Osteocyte (in vitro differentiated cells): ENCODE measurements at regions not wholly inside any gene's neighbourhood (a gene's known extent, or its start where the extent isn't known, plus 50 kb on each side); places are given as distances from the start of the nearest gene placed in this dataset.

ENCODE experiments used
- DNase-seq: peaks from one replicate; pipeline ENCODE4 v3.0.0; 2021; ENCODE audit warnings: mixed read lengths; ENCODE audit not compliant: unreplicated experiment; ENCODE audit errors: extremely low spot score
- H3K27ac Mint-ChIP-seq: one replicate; pipeline ENCODE4 v1.8.0; 2021; ENCODE audit warnings: mild to moderate bottlenecking, mixed read lengths; ENCODE audit not compliant: unreplicated experiment
- H3K27me3 Mint-ChIP-seq: one replicate; pipeline ENCODE4 v1.8.0; 2021; ENCODE audit warnings: mixed read lengths; ENCODE audit not compliant: unreplicated experiment
- H3K36me3 Mint-ChIP-seq: one replicate; pipeline ENCODE4 v1.8.0; 2021; ENCODE audit warnings: mixed read lengths; ENCODE audit not compliant: unreplicated experiment
- H3K4me1 Mint-ChIP-seq: one replicate; pipeline ENCODE4 v1.8.0; 2021; ENCODE audit warnings: mixed read lengths; ENCODE audit not compliant: unreplicated experiment
- H3K4me3 Mint-ChIP-seq: one replicate; pipeline ENCODE4 v1.8.0; 2021; ENCODE audit warnings: mild to moderate bottlenecking, moderate library complexity, mixed read lengths; ENCODE audit not compliant: unreplicated experiment
- H3K9me3 Mint-ChIP-seq: one replicate; pipeline ENCODE4 v1.8.0; 2021; ENCODE audit warnings: mixed read lengths; ENCODE audit not compliant: unreplicated experiment
- TF ChIP-seq, protein P1 (sequence below): fragments of 200-600 bp; sonication (generic); IDR thresholded peaks from 2 replicates; pipeline ENCODE4 v1.5.0; 2021; ENCODE audit warnings: antibody characterized with exemption, mild to moderate bottlenecking, moderate library complexity

DNA sequence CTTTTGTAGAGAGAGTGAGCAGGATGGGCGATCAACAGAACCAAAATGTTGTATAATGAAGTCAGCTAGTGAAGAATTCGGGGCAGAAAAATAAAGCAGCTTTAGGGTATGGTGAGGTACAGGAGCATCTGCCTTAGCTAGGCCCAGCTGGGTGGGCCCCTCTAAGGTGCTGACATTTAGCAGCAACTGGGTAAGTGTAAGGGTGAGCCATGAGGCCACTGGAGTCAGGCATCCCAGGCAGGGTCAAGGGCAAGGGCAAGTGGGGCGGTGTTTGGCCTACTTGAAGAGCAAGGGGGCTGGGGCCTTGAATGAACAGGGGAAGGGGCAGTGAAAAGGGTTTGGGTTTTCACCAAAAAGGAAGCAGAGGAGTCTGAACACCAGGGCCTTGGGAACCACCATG lies 583.6 kb downstream of the BCL11B start:
- no peaks in the 10 kb centered on the region for H3K27me3 Mint-ChIP-seq
- TF ChIP-seq, protein P1, sequence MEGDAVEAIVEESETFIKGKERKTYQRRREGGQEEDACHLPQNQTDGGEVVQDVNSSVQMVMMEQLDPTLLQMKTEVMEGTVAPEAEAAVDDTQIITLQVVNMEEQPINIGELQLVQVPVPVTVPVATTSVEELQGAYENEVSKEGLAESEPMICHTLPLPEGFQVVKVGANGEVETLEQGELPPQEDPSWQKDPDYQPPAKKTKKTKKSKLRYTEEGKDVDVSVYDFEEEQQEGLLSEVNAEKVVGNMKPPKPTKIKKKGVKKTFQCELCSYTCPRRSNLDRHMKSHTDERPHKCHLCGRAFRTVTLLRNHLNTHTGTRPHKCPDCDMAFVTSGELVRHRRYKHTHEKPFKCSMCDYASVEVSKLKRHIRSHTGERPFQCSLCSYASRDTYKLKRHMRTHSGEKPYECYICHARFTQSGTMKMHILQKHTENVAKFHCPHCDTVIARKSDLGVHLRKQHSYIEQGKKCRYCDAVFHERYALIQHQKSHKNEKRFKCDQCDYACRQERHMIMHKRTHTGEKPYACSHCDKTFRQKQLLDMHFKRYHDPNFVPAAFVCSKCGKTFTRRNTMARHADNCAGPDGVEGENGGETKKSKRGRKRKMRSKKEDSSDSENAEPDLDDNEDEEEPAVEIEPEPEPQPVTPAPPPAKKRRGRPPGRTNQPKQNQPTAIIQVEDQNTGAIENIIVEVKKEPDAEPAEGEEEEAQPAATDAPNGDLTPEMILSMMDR: no peak

DNA sequence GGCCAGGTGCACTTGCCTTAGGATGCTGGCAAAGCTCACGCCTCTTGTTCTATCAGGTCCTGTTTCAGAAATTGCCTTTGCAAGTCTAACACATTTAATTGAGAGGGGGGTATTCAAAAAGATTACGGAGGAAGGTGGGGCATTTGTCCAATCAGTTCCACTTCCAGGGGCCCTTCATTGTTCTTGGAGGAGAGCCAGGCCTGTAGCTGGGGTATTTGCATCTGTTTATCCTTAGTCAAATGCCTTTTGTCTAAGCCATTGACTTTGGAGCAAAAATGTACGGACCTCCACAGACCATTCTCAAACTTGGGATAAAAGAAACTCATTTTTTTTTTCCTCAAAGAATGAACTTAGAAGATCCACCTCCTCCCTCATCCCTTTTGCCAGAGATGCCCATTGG lies 582.0 kb downstream of the BCL11B start:
- Mint-ChIP-seq H3K4me3 (no peak overlapping the region), H3K36me3 (no peaks in the 10 kb centered on the region)

More for the DNA sequence above, 583.6 kb downstream of the BCL11B start:
- Mint-ChIP-seq H3K9me3 (peaks cover 24% of the 10 kb centered on the region), H3K4me1 (no peaks in the 10 kb centered on the region), H3K4me3 (no peak overlapping the region), H3K27ac (no peak overlapping the region), H3K36me3 (no peaks in the 10 kb centered on the region)
- no peak for DNase-seq

DNA sequence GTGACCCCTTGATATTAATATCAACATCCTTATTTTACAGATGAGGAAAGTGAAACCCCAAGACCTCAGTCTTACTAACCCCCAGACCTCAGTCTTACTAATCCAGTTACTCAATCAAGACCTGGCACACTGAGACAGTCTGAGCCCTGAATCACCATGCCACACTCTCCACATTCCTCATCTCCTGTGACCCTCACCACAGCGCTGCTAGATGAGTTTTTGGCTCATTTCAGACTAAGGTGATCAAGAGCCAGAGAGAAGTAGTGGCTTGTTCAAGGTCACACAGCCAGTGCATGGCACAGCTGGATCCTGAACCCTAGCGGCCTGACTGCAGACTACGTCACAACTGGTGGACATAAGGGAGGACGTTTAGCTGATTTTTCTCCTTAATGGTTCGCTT lies 579.2 kb downstream of the BCL11B start:
- Mint-ChIP-seq H3K27me3 (no peaks in the 10 kb centered on the region), H3K4me3 (no peak overlapping the region), H3K27ac (no peak overlapping the region), H3K9me3 (peaks cover 21% of the 10 kb centered on the region), H3K4me1 (no peaks in the 10 kb centered on the region), H3K36me3 (no peaks in the 10 kb centered on the region)
- no peak for DNase-seq
- TF ChIP-seq, protein P1: no peak

More for the DNA sequence above, 582.0 kb downstream of the BCL11B start:
- H3K4me1 Mint-ChIP-seq: no peaks in the 10 kb centered on the region
- peaks cover 23% of the 10 kb centered on the region for H3K9me3 Mint-ChIP-seq
- no peak for DNase-seq
- TF ChIP-seq, protein P1: no peak
- no peak overlapping the region for H3K27ac Mint-ChIP-seq
- H3K27me3 Mint-ChIP-seq: no peaks in the 10 kb centered on the region

DNA sequence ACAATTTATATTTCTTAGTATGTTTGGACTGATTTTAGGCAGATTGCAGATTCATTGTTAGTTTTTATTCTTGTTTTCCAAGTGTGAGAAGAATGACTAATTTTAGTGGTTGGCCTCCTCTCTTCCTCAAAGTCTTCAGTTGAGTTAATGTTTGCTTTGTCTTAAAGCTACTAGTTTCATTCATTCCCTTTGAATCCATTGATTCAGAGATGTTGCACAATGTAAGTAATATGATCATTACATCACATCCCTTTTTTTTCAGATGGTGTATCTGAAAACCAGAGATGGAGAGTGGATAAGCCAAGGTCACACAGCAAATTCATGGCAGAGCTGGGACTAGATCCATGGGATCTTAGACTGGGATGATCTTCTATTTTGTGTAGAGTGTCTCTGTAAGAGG lies 577.5 kb downstream of the BCL11B start:
- DNase-seq: no peak
- Mint-ChIP-seq H3K27ac (no peak overlapping the region), H3K36me3 (no peaks in the 10 kb centered on the region), H3K9me3 (peaks cover 14% of the 10 kb centered on the region), H3K27me3 (no peaks in the 10 kb centered on the region), H3K4me3 (no peak overlapping the region), H3K4me1 (no peaks in the 10 kb centered on the region)
- TF ChIP-seq, protein P1: no peak

DNA sequence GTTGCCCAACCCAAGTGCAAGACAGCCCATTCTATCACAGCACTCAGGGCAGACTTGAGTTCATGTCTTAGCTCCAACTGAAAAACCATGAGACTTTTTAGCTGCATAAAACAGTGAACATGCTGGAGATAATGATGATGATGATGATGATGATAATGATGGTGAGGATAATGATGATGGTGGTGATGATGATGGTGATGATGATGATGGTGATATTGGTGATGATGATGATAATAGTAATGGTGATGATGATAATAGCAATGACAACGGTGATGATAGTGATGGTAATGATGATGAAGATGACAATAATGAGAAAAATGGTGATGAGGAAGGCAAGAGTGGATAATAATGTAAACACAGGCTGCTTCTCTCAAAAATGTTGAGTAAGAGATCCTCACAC lies 576.2 kb downstream of the BCL11B start:
- Mint-ChIP-seq H3K9me3 (peaks cover 11% of the 10 kb centered on the region), H3K27me3 (no peaks in the 10 kb centered on the region), H3K4me1 (no peaks in the 10 kb centered on the region), H3K36me3 (no peaks in the 10 kb centered on the region), H3K4me3 (no peak overlapping the region), H3K27ac (no peak overlapping the region)
- no peak for DNase-seq
- TF ChIP-seq, protein P1: no peak
